ENCODE measurements at regions not wholly inside any gene's neighbourhood (a gene's known extent, or its start where the extent isn't known, plus 50 kb on each side); places are given as distances from the start of the nearest gene placed in this dataset.
A peak's percentile ranks its signal among the peaks of the same experiment; 100 is the strongest.

DNA sequence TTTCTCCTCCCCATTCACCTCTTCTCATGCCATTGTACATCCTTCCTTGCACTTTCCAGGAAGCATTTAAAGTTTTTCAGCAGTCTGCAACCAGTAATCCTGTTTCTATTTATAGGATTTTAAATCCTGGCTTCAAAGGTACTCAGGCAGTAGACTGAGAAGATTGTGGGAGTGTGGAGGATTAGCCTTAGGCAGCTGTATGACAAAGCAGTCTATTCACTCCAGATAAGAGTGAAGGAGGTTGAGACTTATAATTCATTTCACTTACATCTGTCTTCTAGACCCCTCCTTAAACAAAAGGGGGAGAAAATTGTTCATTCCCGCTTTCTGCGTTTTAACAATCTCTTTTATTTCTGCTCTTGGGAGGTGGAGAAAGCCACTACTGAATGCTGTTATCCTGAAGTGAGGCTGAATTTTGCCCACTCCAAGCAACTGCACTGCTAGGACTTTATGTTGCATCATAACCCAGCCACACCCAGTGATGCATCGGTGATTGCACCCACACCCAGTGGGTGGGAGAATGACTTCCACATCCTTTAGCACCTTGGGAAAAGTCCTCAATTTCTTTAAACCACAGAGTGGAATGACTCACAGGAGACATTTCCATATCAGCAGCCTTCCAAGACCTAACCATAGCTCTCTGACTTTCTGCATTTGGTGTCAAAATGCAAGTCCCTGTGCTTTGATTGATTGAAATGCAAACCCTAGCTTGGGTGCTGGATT lies 382.5 kb upstream of the ATP2B1 start:
- Histone ChIP-seq H3K4me1 (ENCODE audit: insufficient read depth, low read length) (no peaks in the 10 kb centered on the region; the same call in 1 of the 2 replicates), H3K4me3 (ENCODE audit: low read depth in 1 of 2, low read length in 2 of 2) (no peak overlapping the region), H3K36me3 (ENCODE audit: insufficient read depth, low read length) (no peaks in the 10 kb centered on the region), H3K9me3 (ENCODE audit: insufficient read depth, low read length, severe bottlenecking) (no peaks in the 10 kb centered on the region), H2AFZ (ENCODE audit: low read depth, low read length) (no peak overlapping the region), H3K27ac (ENCODE audit: low read length) (no peak overlapping the region), H3K79me2 (ENCODE audit: insufficient read depth, low read length) (no peaks in the 10 kb centered on the region), H3K27me3 (ENCODE audit: insufficient read depth, low read length, poor library complexity) (no peaks in the 10 kb centered on the region), H3K9ac (ENCODE audit: low read depth, low read length) (no peak overlapping the region), H4K20me1 (ENCODE audit: insufficient read depth, low read length) (no peaks in the 10 kb centered on the region), H3K4me2 (ENCODE audit: insufficient read depth, low read length) (no peak overlapping the region)
- DNase-seq (no peak), ATAC-seq (ENCODE audit: insufficient read depth, low read depth) (0 out of 3 replicates have a peak, but pooled peaks have one; percentile 45)
- TF ChIP-seq, protein P1, sequence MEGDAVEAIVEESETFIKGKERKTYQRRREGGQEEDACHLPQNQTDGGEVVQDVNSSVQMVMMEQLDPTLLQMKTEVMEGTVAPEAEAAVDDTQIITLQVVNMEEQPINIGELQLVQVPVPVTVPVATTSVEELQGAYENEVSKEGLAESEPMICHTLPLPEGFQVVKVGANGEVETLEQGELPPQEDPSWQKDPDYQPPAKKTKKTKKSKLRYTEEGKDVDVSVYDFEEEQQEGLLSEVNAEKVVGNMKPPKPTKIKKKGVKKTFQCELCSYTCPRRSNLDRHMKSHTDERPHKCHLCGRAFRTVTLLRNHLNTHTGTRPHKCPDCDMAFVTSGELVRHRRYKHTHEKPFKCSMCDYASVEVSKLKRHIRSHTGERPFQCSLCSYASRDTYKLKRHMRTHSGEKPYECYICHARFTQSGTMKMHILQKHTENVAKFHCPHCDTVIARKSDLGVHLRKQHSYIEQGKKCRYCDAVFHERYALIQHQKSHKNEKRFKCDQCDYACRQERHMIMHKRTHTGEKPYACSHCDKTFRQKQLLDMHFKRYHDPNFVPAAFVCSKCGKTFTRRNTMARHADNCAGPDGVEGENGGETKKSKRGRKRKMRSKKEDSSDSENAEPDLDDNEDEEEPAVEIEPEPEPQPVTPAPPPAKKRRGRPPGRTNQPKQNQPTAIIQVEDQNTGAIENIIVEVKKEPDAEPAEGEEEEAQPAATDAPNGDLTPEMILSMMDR (IDR thresholded peaks at IDR 0.05; ENCODE audit: borderline replicate concordance, extremely low read depth, low read length, poor library complexity, severe bottlenecking): no peak
- no peak for TF ChIP-seq EZH2 (IDR thresholded peaks at IDR 0.05; ENCODE audit: borderline replicate concordance, low read depth, low read length, severe bottlenecking)

- Histone ChIP-seq H3K4me2 (ENCODE audit: insufficient read depth, low read length) (no peak overlapping the region), H3K27me3 (ENCODE audit: insufficient read depth, low read length, poor library complexity) (no peaks in the 10 kb centered on the region), H3K27ac (ENCODE audit: low read length) (no peak overlapping the region), H2AFZ (ENCODE audit: low read depth, low read length) (no peak overlapping the region), H3K36me3 (ENCODE audit: insufficient read depth, low read length) (no peaks in the 10 kb centered on the region), H4K20me1 (ENCODE audit: insufficient read depth, low read length) (no peaks in the 10 kb centered on the region), H3K79me2 (ENCODE audit: insufficient read depth, low read length) (no peaks in the 10 kb centered on the region), H3K9ac (ENCODE audit: low read depth, low read length) (no peak overlapping the region), H3K4me3 (ENCODE audit: low read depth in 1 of 2, low read length in 2 of 2) (no peak overlapping the region), H3K4me1 (ENCODE audit: insufficient read depth, low read length) (no peaks in the 10 kb centered on the region; the same call in 1 of the 2 replicates), H3K9me3 (ENCODE audit: insufficient read depth, low read length, severe bottlenecking) (no peaks in the 10 kb centered on the region)
- no peak for DNase-seq
- TF ChIP-seq, protein P1 (IDR thresholded peaks at IDR 0.05; ENCODE audit: borderline replicate concordance, extremely low read depth, low read length, poor library complexity, severe bottlenecking): no peak
- no peak for TF ChIP-seq EZH2 (IDR thresholded peaks at IDR 0.05; ENCODE audit: borderline replicate concordance, low read depth, low read length, severe bottlenecking)
- no peak for ATAC-seq (ENCODE audit: insufficient read depth, low read depth)
Measured at GRCh38 chr12:90086281-90086680, 377.6 kb upstream of the ATP2B1 start.

- no peaks in the 10 kb centered on the region for H3K9me3 ChIP-seq (ENCODE audit: insufficient read depth, low read length, severe bottlenecking)
- no peak for DNase-seq
- H3K27me3 ChIP-seq (ENCODE audit: insufficient read depth, low read length, poor library complexity): no peaks in the 10 kb centered on the region
- no peak overlapping the region for H3K9ac ChIP-seq (ENCODE audit: low read depth, low read length)
- no peaks in the 10 kb centered on the region for H3K79me2 ChIP-seq (ENCODE audit: insufficient read depth, low read length)
- no peak overlapping the region for H2AFZ ChIP-seq (ENCODE audit: low read depth, low read length)
- no peak overlapping the region for H3K4me3 ChIP-seq (ENCODE audit: low read depth in 1 of 2, low read length in 2 of 2)
- no peak for TF ChIP-seq EZH2 (IDR thresholded peaks at IDR 0.05; ENCODE audit: borderline replicate concordance, low read depth, low read length, severe bottlenecking)
- TF ChIP-seq, protein P1 (IDR thresholded peaks at IDR 0.05; ENCODE audit: borderline replicate concordance, extremely low read depth, low read length, poor library complexity, severe bottlenecking): no peak
- H3K36me3 ChIP-seq (ENCODE audit: insufficient read depth, low read length): no peaks in the 10 kb centered on the region
- no peaks in the 10 kb centered on the region for H4K20me1 ChIP-seq (ENCODE audit: insufficient read depth, low read length)
- no peak overlapping the region for H3K4me2 ChIP-seq (ENCODE audit: insufficient read depth, low read length)
- H3K27ac ChIP-seq (ENCODE audit: low read length): no peak overlapping the region
- ATAC-seq (ENCODE audit: insufficient read depth, low read depth): no peak
- H3K4me1 ChIP-seq (ENCODE audit: insufficient read depth, low read length): no peaks in the 10 kb centered on the region; the same call in 1 of the 2 replicates
Measured at GRCh38 chr12:90085494-90086274, 377.0 kb upstream of the ATP2B1 start.
